GM23338 (cell line): ENCODE measurements at regions not wholly inside any gene's neighbourhood (a gene's known extent, or its start where the extent isn't known, plus 50 kb on each side); places are given as distances from the start of the nearest gene placed in this dataset.

ENCODE experiments used
- ATAC-seq: fragments of 200-7000 bp; cut with Tn5 transposase; 3 replicates; pipeline ENCODE4 v1.9.1; 2020
- DNase-seq: peaks from one replicate; pipeline ENCODE4 v3.0.0-alpha.2; 2015; ENCODE audit warnings: low spot score
- H2AFZ ChIP-seq: fragments of 200-600 bp; sonication (generic); 2 replicates; pipeline ENCODE4 v1.8.0; 2016; ENCODE audit warnings: antibody characterized with exemption, mild to moderate bottlenecking, moderate library complexity
- H3F3A ChIP-seq: fragments of 200-600 bp; sonication (generic); replicated peaks from 2 replicates; pipeline ENCODE4 v1.8.0; 2017; ENCODE audit warnings: antibody characterized with exemption, mixed run types, low read depth
- H3K27ac ChIP-seq: fragments of 200-600 bp; sonication (generic); 2 replicates; pipeline ENCODE4 v1.6.1; 2016; ENCODE audit warnings: low read depth
- H3K27me3 ChIP-seq: fragments of 200-600 bp; sonication (generic); 2 replicates; pipeline ENCODE4 v1.8.0; 2016; ENCODE audit warnings: mild to moderate bottlenecking, mixed run types, moderate library complexity; ENCODE audit not compliant: insufficient read depth
- H3K36me3 ChIP-seq: fragments of 200-600 bp; sonication (generic); 2 replicates; pipeline ENCODE4 v1.8.0; 2016; ENCODE audit warnings: mild to moderate bottlenecking; ENCODE audit not compliant: insufficient read depth
- H3K4me1 ChIP-seq: fragments of 200-600 bp; sonication (generic); 2 replicates; pipeline ENCODE4 v1.8.0; 2016; ENCODE audit warnings: mild to moderate bottlenecking, moderate library complexity; ENCODE audit not compliant: insufficient read depth
- H3K4me2 ChIP-seq: fragments of 200-600 bp; sonication (generic); 2 replicates; pipeline ENCODE4 v1.7.1; 2017; ENCODE audit warnings: mixed run types
- H3K4me3 ChIP-seq: fragments of 200-600 bp; sonication (generic); 2 replicates; pipeline ENCODE4 v1.6.1; 2016; ENCODE audit warnings: mixed run types
- H3K79me2 ChIP-seq: fragments of 200-600 bp; sonication (generic); replicated peaks from 2 replicates; pipeline ENCODE4 v1.8.0; 2017; ENCODE audit warnings: mild to moderate bottlenecking; ENCODE audit not compliant: insufficient read depth
- H3K9me2 ChIP-seq: fragments of 200-600 bp; sonication (generic); 2 replicates; pipeline ENCODE4 v1.8.0; 2017; ENCODE audit not compliant: insufficient read depth
- H4K20me1 ChIP-seq: fragments of 200-600 bp; sonication (generic); replicated peaks from 2 replicates; pipeline ENCODE4 v1.8.0; 2017; ENCODE audit warnings: mild to moderate bottlenecking; ENCODE audit not compliant: insufficient read depth
- H3K27ac Mint-ChIP-seq: 2 replicates; pipeline ENCODE4 v1.8.0; 2020; ENCODE audit warnings: inconsistent platforms, mild to moderate bottlenecking, moderate library complexity, mixed read lengths
- H3K27me3 Mint-ChIP-seq: 3 replicates; pipeline ENCODE4 v1.8.0; 2022; ENCODE audit warnings: low read depth, mild to moderate bottlenecking, moderate library complexity, mixed read lengths, inconsistent platforms; ENCODE audit not compliant: insufficient read depth, poor library complexity
- H3K36me3 Mint-ChIP-seq: 3 replicates; pipeline ENCODE4 v1.8.0; 2021; ENCODE audit warnings: low read depth, mild to moderate bottlenecking, inconsistent platforms, moderate library complexity, mixed read lengths
- H3K4me1 Mint-ChIP-seq: 3 replicates; pipeline ENCODE4 v1.8.0; 2020; ENCODE audit warnings: mild to moderate bottlenecking, inconsistent platforms, mixed read lengths
- H3K4me3 Mint-ChIP-seq: 3 replicates; pipeline ENCODE4 v1.8.0; 2021; ENCODE audit warnings: moderate library complexity, mild to moderate bottlenecking, inconsistent platforms, mixed read lengths
- H3K9me3 Mint-ChIP-seq: 3 replicates; pipeline ENCODE4 v1.8.0; 2020; ENCODE audit warnings: moderate library complexity, mild to moderate bottlenecking, inconsistent platforms, mixed read lengths
- EZH2phosphoT487 ChIP-seq: fragments of 200-600 bp; sonication (generic); IDR thresholded peaks from one replicate; pipeline ENCODE4 v1.8.1; 2018; ENCODE audit warnings: antibody characterized with exemption; ENCODE audit not compliant: unreplicated experiment
- JUNB ChIP-seq: IDR thresholded peaks from one replicate; pipeline ENCODE4 v1.6.1; 2016; ENCODE audit warnings: antibody characterized with exemption; ENCODE audit not compliant: unreplicated experiment
- NANOG ChIP-seq: IDR thresholded peaks from 2 replicates; pipeline ENCODE4 v1.6.1; 2016; ENCODE audit warnings: antibody characterized with exemption, borderline replicate concordance
- ZNF114 ChIP-seq: fragments of 250-450 bp; sonication (Bioruptor Pico); IDR thresholded peaks from 2 replicates; pipeline ENCODE4 v1.5.0; 2020; ENCODE audit warnings: mild to moderate bottlenecking, moderate library complexity
- TF ChIP-seq, protein P1 (sequence below), 2 experiments: fragments of 200-600 bp in 1 of 2; sonication (generic) in 1 of 2; conservative IDR thresholded peaks; 2 replicates each; pipeline versions ENCODE4 v1.5.1 to v1.6.1; 2016 to 2017; ENCODE audit warnings: antibody characterized with exemption in 2 of 2, low read depth in 2 of 2, mild to moderate bottlenecking in 2 of 2, moderate library complexity in 1 of 2
- TF ChIP-seq, protein P2 (sequence below): IDR thresholded peaks from 2 replicates; pipeline ENCODE4 v1.6.1; 2016; ENCODE audit warnings: antibody characterized with exemption

DNA sequence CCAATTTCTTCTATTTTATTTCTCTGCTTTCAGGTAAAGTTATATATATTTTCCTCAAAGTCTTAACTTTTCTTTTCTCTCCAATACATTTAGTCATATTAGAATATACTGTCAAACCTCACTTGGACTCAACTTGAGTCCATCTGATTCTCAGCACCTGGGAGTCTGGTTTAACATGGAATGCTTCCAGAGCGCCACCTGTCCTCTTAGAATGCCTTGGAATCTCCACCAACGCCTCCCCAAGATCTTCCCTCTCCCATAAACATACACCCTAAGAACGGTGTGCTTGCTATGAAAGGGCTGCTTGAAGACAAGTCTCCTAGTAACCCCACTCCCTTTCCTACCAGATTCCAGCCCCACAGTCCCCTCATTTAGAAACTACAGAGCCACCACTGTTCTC, 229.1 kb upstream of the MKLN1 start:
- Histone ChIP-seq H3K9me2 (no peaks in the 10 kb centered on the region), H3K27me3 (no peaks in the 10 kb centered on the region), H2AFZ (no peak overlapping the region), H3K27ac (no peak overlapping the region), H3F3A (no peaks in the 10 kb centered on the region), H4K20me1 (peaks cover 6% of the 10 kb centered on the region), H3K4me2 (no peak overlapping the region), H3K4me3 (no peak overlapping the region), H3K79me2 (peaks cover 85% of the 10 kb centered on the region), H3K36me3 (no peaks in the 10 kb centered on the region), H3K4me1 (peaks cover 27% of the 10 kb centered on the region)
- peaks cover 48% of the 10 kb centered on the region for H3K4me1 Mint-ChIP-seq
- H3K9me3 Mint-ChIP-seq: no peaks in the 10 kb centered on the region
- H3K27ac Mint-ChIP-seq: no peak overlapping the region
- H3K27me3 Mint-ChIP-seq: peaks cover 1% of the 10 kb centered on the region
- ATAC-seq: peak; percentile 49
- DNase-seq: peak; percentile 28
- TF ChIP-seq ZNF114 (CRISPR knock-in tag) (no peak), NANOG (no peak), JUNB (no peak)
- TF ChIP-seq, protein P1, sequence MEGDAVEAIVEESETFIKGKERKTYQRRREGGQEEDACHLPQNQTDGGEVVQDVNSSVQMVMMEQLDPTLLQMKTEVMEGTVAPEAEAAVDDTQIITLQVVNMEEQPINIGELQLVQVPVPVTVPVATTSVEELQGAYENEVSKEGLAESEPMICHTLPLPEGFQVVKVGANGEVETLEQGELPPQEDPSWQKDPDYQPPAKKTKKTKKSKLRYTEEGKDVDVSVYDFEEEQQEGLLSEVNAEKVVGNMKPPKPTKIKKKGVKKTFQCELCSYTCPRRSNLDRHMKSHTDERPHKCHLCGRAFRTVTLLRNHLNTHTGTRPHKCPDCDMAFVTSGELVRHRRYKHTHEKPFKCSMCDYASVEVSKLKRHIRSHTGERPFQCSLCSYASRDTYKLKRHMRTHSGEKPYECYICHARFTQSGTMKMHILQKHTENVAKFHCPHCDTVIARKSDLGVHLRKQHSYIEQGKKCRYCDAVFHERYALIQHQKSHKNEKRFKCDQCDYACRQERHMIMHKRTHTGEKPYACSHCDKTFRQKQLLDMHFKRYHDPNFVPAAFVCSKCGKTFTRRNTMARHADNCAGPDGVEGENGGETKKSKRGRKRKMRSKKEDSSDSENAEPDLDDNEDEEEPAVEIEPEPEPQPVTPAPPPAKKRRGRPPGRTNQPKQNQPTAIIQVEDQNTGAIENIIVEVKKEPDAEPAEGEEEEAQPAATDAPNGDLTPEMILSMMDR (conservative IDR thresholded peaks at IDR 0.05; ENCODE audit: low read depth in 2 of 2): peak in 1 of 2 experiments; percentile 56; a peak in 3 of 4 replicates
- TF ChIP-seq, protein P2, sequence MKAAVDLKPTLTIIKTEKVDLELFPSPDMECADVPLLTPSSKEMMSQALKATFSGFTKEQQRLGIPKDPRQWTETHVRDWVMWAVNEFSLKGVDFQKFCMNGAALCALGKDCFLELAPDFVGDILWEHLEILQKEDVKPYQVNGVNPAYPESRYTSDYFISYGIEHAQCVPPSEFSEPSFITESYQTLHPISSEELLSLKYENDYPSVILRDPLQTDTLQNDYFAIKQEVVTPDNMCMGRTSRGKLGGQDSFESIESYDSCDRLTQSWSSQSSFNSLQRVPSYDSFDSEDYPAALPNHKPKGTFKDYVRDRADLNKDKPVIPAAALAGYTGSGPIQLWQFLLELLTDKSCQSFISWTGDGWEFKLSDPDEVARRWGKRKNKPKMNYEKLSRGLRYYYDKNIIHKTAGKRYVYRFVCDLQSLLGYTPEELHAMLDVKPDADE: no peak
- peaks cover 26% of the 10 kb centered on the region for H3K36me3 Mint-ChIP-seq
- H3K4me3 Mint-ChIP-seq: no peak overlapping the region

DNA sequence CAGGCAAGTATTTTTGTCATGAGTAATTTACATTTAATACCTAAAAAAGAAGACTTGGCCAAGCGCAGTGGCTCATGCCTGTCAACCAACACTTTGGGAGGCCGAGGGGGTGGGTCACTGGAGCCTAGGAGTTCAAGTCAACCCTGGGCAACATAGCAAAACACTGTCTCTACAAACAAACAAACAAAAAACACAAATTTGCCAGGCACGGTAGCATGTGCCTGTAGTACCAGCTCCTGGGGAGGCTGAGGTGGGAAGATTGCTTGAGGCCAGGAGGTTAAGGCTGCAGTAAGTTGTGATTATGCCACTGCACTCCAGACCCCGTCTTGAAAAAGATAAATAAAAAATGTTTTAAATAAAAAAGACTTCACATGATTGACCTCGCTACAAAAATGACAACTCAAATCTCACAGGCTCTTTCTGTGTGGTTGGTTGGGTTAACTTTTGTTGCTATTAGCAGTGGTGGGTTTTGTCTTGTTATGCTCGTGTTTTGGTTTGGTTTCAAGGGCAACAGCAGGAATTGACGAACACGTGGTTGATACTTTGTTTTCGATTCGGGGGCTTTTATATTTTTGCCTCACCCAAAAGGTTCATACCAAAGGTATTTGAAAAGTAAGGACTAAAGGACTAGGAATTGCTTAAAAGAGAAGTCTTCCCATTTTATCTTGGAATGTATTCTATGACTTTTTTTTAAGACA, 227.2 kb upstream of the MKLN1 start:
- Histone ChIP-seq H3K4me2 (no peak overlapping the region), H3K4me1 (peaks cover 29% of the 10 kb centered on the region), H4K20me1 (peaks cover 19% of the 10 kb centered on the region), H3K4me3 (no peak overlapping the region), H3K27me3 (peaks cover 3% of the 10 kb centered on the region; the same call in 1 of the 2 replicates), H3K27ac (no peak overlapping the region), H3F3A (no peaks in the 10 kb centered on the region), H2AFZ (no peak overlapping the region), H3K9me2 (no peaks in the 10 kb centered on the region), H3K79me2 (peaks cover 86% of the 10 kb centered on the region), H3K36me3 (no peaks in the 10 kb centered on the region)
- Mint-ChIP-seq H3K27me3 (peaks cover 1% of the 10 kb centered on the region), H3K27ac (peak overlapping the region; percentile 46; the same call in 1 of the 2 replicates), H3K4me3 (no peak overlapping the region), H3K36me3 (peaks cover 26% of the 10 kb centered on the region), H3K9me3 (no peaks in the 10 kb centered on the region), H3K4me1 (peaks cover 57% of the 10 kb centered on the region)
- no peak for ATAC-seq
- TF ChIP-seq EZH2phosphoT487 (no peak), NANOG (no peak), JUNB (no peak)
- TF ChIP-seq, protein P1 (conservative IDR thresholded peaks at IDR 0.05; ENCODE audit: low read depth in 2 of 2): no peak
- no peak for DNase-seq
